ENCODE measurements at regions not wholly inside any gene's neighbourhood (a gene's known extent, or its start where the extent isn't known, plus 50 kb on each side); places are given as distances from the start of the nearest gene placed in this dataset.

GRCh38 chr20:6618051-6618450 is 149.4 kb upstream of the BMP2 start:
- DNase-seq (ENCODE audit: low spot score), result no peak
- FAIRE-seq, result no peak

DNA sequence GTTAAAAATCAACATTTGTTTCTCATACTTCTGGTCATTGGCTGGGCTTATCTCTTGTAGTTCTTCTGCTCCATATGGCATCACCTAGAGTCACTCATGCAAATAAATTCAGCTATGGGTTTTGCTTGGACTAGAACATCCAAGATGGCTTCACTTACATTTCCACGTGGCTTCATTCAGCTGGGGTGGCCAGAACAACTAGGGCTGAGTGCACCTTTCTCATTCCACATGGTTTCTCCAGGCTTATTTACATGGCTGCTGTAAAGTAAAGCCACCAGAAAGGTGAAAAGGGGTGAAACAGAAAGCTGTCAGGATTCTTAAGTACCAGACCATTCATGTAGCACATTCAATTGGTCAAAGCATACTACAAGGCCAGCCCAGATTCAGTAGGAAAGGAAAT is 151.1 kb upstream of the BMP2 start:
- DNase-seq (ENCODE audit: low spot score) (no peak), FAIRE-seq (no peak)

GRCh38 chr20:6614836-6615235 is 152.7 kb upstream of the BMP2 start:
- no peak for DNase-seq (ENCODE audit: low spot score)
- FAIRE-seq, result no peak

DNA sequence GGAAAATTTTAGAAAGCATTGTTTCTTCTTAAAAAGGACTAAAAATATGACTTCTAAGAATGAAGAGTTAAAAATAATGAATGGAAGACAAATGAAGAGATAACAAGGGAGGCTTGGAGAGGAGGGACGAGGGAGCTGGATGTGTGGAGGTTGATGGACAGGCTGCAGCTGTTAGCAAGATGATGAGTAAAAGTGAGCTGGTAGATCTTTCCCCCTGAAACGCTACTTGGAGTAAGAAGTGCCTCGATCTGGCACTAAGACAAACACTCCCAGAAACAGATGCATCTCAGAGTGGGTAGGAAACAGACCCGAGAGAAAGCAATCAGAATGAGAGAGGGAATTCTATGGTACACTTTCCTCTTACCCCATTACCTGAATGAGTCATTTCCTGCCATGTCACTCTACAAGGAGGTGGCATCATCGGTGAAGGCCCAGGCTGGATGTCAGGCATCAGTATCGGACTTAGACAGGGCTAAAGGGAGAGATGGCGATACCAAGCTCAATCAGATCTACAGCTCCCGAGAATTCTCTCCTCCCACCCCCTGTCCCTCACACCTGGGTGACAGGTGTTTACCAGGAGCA is 154.1 kb upstream of the BMP2 start:
- no peak for FAIRE-seq
- peak; percentile 27 for DNase-seq (ENCODE audit: low spot score)

DNA sequence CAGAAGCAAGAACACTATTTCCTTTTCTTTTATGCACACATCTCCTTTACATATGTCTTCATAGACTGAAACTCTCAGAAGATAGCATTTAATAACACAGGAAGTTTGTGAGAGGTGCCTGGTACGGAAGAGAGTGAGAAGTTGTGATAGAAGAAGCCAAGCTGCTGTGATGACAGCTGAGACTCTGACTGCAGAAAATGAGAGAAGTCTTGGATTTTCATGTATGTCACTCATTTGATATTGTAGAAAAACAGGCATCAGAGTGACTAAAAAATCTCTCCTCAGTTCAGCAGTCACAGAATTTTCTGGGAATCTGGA is 154.9 kb upstream of the BMP2 start:
- DNase-seq (ENCODE audit: low spot score), result no peak
- no peak for FAIRE-seq

GRCh38 chr20:6611911-6612605 is 155.4 kb upstream of the BMP2 start:
- no peak for DNase-seq (ENCODE audit: low spot score)

DNA sequence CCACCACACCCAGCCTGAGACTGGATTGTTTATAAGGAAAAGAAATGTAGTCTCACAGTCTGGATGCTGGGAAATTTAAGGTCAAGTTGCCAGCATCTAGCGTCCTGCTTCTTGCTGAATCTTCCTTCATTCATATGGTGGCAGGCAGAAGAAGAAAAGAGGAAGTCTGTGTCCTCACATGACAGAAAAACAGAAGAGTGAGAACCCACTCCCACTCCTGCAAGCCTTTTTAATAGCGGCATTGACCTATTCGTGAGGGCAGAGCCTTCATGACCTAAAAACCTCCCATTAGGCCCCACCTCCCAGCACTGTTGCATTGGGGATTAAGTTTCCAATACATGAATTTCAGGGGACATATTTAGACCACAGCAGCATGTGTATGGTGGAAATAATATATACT is 160.8 kb upstream of the BMP2 start:
- FAIRE-seq (no peak), DNase-seq (ENCODE audit: low spot score) (no peak)

More at GRCh38 chr20:6611911-6612605, 155.4 kb upstream of the BMP2 start:
- no peak for FAIRE-seq

DNA sequence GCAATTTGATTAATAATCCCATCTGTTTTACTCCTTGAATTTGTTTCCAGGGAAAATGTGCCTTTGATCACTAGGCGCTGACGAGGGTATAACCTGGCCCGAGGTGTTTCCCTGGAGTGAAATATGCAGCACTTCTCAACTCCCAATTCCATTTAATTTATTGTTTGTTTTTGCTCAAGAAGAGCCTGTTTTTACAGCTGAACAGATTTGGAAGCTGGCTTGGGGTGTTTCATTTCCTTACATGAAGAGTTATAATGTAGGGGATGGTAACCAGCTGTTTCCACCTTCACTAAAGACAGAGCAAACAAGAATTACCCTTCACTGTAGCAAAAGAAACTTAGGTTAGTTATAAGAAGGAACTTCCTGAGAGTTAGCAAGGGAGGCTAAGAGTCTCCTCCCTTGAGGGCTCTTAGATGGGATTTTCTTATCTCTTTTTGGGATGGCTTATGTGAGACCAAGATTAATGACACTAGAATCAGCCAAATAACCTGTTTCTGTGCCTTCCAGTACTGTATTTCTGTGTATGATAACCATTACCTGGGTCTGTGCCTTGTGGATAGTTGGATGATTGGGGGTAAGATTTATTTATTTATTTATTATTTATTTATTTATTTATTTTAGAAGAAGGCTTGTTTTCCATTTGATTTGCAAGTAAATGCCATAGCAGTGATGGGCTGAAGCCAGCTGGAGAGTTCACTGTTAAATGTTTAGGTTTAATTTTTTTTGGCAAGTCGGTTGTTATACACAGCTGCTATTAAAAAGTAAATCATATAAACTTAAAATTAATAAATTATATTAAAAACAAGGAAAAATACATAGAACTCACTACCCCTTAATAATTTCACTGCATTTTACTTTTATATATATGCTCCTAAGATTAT is 162.2 kb upstream of the BMP2 start:
- no peak for FAIRE-seq
- DNase-seq (ENCODE audit: low spot score), result no peak

- DNase-seq (ENCODE audit: low spot score), result no peak
- no peak for FAIRE-seq
Observed at GRCh38 chr20:6604179-6604578, 163.3 kb upstream of the BMP2 start.

DNA sequence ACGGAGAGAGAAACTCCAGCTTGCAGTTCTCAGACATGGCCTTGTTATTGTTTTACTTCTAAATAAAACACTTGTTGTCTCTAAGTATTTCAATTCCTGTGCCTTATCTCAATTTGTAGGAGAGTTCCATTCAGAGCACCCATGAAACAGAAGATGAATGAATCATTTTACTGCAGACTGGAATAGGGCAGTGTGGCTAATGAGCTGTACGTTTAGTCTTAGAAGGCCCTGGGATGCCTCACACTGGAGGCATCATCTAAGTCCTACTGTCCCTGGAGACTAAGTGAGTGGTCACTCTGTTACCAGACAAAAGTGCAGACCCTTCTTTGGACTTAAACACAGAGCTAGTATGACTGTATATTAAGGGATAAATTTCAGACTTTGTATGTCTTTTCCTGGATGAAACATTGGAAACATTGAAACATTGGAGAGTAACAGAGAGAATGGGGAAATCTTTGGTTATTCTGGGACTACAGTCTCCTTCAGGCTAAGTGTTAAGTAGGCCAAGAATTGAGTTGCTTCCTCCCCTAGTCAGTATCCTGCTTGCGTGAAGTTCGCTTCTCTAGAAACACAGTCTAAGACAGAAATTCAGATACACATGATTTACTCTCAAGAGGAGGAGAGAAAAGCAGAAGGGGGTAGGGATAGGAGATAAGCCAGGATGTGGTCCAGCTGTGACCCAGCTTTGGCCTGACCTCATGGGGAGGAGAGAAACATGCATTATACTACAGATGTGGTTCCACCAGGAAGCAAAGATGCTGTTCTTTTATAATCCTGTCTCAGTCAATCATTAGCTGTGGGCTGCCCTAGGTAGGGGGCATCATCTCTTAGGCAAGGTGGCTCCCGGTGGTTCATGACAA is 167.4 kb upstream of the BMP2 start:
- FAIRE-seq (no peak), DNase-seq (ENCODE audit: low spot score) (no peak)

- no peak for FAIRE-seq
- no peak for DNase-seq (ENCODE audit: low spot score)
Observed at GRCh38 chr20:6595704-6596103, 171.8 kb upstream of the BMP2 start.

GRCh38 chr20:6590891-6591637 is 176.4 kb upstream of the BMP2 start:
- DNase-seq (ENCODE audit: low spot score), result peak; percentile 70
- peak; percentile 79 for FAIRE-seq

DNA sequence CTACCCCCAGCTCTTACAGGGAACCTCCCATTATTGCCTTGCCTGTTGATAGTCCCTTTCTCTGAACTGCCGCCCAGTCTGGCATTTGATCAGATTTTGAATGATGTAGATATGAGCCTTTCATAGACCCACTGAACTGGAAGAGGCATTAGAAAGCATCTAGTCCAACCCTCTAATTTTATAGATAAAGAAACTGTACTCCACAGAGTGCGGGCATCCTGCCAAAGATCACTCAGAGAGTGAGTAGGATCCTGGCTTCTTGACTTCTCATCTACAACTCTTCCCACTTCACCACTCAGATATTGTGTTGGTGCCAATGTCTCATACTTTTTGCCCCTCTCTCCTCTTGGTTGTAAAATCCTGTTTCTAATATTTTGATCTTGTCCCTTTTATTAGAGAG is 179.2 kb upstream of the BMP2 start:
- DNase-seq (ENCODE audit: low spot score) (no peak), FAIRE-seq (no peak)

DNA sequence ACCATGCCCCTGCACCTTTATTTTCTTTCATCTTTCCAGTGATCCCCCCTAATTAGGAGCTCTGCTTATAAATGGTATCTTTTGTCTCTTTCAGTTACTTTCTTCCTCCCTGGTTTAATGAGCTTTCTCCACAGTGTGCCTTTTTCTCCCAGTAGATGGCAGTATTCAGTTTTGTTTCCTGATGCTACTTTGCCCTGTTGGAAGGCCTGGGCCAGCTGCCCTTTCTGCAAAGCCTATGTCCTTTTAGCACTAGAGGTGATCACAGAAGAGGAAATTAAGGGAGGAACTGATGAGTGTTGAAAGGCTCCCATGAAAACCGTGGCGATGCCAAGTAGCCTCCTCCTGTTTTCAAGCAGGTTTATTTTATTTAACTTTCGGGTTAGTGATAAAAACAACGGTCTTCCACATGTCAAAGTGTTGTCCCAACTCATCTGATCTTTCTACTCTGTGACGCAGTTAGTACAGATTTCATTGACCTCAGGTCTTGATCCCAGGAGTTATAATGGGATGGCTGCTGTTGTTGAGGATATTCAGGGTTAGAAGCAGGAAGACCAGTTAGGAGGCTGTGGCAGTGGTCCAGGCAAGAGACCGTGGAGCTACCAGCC is 184.2 kb upstream of the BMP2 start:
- FAIRE-seq (peak; percentile 30), DNase-seq (ENCODE audit: low spot score) (peak; percentile 63)

- DNase-seq (ENCODE audit: low spot score) (no peak), FAIRE-seq (no peak)
Observed at GRCh38 chr20:6582449-6582848, 185.0 kb upstream of the BMP2 start.

- DNase-seq (ENCODE audit: low spot score), result no peak
- FAIRE-seq, result no peak
Observed at GRCh38 chr20:6580486-6580885, 187.0 kb upstream of the BMP2 start.

GRCh38 chr20:6579824-6580223 is 187.7 kb upstream of the BMP2 start:
- DNase-seq (ENCODE audit: low spot score) (no peak), FAIRE-seq (no peak)

GRCh38 chr20:6579417-6579816 is 188.1 kb upstream of the BMP2 start:
- FAIRE-seq, result no peak
- DNase-seq (ENCODE audit: low spot score), result no peak

DNA sequence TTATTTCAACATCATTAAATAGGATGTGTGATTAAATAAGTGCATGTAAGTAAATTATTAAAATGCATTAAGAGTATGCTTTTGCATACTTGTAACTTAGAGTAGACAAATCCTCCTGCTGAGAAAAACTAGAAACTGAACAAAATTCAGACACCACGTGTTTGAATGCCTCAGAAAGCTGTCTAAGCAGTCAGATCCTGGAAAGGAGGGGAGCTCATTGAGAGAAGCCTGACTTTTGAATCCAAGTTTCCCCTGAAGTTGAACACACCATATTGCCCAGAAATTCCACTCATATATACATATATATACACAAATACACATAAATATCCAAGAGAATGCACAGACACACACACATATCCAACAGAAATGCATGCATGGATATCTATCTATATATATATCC is 190.0 kb upstream of the BMP2 start:
- no peak for DNase-seq (ENCODE audit: low spot score)
- FAIRE-seq, result no peak

DNA sequence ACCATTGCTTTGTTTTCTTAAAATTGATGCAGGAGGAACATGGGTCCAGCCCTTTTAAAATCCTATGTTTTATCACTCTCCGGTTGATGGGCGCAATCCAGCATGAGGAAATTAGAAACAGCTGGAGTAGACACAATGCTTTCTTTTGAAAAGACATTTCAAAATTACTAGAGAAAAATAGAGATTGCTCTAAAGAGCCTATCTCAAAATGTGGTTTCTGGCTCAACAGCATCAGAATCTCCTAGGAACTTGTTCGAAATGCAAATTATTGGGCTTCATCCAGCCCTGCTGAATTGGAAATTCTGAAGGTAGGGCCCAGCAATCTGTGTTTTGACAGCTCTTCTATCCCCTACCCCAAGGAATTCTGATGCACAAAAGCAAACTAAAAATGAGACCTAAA is 190.8 kb upstream of the BMP2 start:
- no peak for DNase-seq (ENCODE audit: low spot score)
- no peak for FAIRE-seq
